ENCODE measurements at regions not wholly inside any gene's neighbourhood (a gene's known extent, or its start where the extent isn't known, plus 50 kb on each side); places are given as distances from the start of the nearest gene placed in this dataset.
A peak's percentile ranks its signal among the peaks of the same experiment; 100 is the strongest.

DNA sequence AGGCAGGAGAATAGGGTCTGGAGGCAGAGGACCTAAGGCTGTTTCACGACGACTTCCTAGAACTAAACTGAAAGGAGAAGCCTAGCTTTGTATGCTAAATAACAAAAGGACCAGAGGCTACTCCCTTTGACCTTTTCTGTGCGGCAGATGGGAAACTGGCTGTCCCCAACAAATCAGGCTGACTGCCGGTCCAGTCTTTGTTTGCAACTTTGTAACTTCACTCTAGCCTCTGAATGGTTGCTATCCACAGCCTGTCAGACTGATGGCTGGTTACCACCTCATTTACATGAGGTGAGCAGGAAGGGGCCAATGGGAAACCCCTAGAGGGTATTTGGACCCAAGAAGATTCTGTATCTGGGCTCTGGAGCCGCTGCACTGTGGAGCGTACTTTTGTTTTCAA lies 132.6 kb upstream of the SHH start:
- Mint-ChIP-seq H3K9me3 (peaks cover 17% of the 10 kb centered on the region), H3K36me3 (ENCODE audit: low read depth) (peaks cover 16% of the 10 kb centered on the region), H3K4me1 (peaks cover 22% of the 10 kb centered on the region), H3K27ac (ENCODE audit: unreplicated experiment) (peak overlapping the region; percentile 30), H3K4me3 (peak overlapping the region; percentile 23), H3K27me3 (ENCODE audit: low read depth) (peaks cover 11% of the 10 kb centered on the region)
- no peak for DNase-seq (ENCODE audit: low read depth, low spot score)
- TF ChIP-seq, protein P1, sequence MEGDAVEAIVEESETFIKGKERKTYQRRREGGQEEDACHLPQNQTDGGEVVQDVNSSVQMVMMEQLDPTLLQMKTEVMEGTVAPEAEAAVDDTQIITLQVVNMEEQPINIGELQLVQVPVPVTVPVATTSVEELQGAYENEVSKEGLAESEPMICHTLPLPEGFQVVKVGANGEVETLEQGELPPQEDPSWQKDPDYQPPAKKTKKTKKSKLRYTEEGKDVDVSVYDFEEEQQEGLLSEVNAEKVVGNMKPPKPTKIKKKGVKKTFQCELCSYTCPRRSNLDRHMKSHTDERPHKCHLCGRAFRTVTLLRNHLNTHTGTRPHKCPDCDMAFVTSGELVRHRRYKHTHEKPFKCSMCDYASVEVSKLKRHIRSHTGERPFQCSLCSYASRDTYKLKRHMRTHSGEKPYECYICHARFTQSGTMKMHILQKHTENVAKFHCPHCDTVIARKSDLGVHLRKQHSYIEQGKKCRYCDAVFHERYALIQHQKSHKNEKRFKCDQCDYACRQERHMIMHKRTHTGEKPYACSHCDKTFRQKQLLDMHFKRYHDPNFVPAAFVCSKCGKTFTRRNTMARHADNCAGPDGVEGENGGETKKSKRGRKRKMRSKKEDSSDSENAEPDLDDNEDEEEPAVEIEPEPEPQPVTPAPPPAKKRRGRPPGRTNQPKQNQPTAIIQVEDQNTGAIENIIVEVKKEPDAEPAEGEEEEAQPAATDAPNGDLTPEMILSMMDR (conservative IDR thresholded peaks at IDR 0.05), result no peak

DNA sequence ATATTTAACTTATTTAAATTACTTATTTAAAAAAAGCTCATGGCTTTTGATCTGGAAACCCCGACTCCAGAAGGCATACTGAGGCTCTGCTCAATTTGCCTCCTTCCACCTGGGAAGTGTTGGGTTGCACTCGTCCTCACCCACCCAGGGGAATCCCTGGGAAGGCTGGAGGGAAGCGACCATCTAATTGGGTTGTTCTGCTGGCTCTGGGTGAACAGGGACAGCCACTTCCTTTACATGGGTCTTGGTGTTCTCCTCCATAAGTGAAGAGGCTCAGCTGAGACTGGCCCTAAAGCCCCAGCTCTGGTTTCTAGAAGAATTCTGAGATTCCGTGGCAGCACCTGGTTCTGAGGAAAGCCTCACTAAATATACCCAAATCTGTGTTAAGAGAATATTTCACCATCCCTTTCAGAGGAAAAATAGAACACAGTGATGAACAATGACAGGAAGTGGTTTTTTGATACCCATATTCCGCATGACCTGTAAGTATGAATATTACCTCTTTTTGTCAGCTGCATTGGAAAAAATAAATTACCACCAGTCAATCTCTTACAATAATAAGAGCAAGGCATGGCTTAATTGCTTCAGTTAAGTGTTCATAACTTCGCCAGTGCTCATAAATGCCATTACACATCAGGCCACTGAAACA lies 131.1 kb upstream of the SHH start:
- H3K36me3 Mint-ChIP-seq (ENCODE audit: low read depth), result peaks cover 17% of the 10 kb centered on the region
- no peak overlapping the region for H3K27ac Mint-ChIP-seq (ENCODE audit: unreplicated experiment)
- H3K9me3 Mint-ChIP-seq, result peaks cover 21% of the 10 kb centered on the region
- peaks cover 15% of the 10 kb centered on the region for H3K27me3 Mint-ChIP-seq (ENCODE audit: low read depth)
- no peak overlapping the region for H3K4me3 Mint-ChIP-seq
- TF ChIP-seq, protein P1 (conservative IDR thresholded peaks at IDR 0.05), result no peak
- H3K4me1 Mint-ChIP-seq, result peaks cover 22% of the 10 kb centered on the region
- DNase-seq (ENCODE audit: low read depth, low spot score), result no peak

DNA sequence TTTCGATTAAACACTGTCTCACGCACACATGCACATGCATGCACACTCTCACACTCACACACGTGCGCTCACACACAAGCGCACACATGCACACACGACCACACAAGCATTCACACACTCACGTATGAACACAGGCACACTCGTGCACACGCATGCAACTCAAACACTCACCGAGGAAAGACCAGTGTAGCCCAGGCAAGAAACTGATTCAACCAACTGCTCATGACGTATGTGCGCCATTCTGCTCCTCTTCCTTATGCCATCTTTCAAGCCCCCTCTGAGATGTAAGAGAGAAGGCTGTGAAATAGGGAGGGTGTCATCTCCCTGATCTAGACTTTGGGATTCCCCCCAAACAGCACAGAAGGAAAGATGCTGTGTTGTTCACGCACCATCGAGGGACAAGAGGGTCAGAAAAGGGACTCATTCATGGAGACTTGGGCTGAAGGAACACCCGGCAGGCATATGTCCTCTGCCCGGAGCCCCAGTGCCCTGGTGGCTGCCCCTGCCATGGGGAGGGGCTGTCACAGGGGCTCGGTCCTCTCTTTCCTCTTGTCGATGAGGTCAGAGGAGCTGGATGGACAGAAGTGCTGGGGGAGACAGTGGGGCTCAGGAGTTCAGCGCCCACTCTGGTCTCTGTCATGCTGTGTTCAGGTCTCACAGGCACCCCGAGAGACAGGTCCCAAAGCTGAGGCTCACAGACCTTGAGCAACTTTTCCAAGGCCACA lies 130.1 kb upstream of the SHH start:
- Mint-ChIP-seq H3K27ac (ENCODE audit: unreplicated experiment) (no peak overlapping the region), H3K27me3 (ENCODE audit: low read depth) (peaks cover 18% of the 10 kb centered on the region), H3K4me3 (no peak overlapping the region), H3K9me3 (peaks cover 24% of the 10 kb centered on the region), H3K36me3 (ENCODE audit: low read depth) (peaks cover 20% of the 10 kb centered on the region), H3K4me1 (peaks cover 21% of the 10 kb centered on the region)
- DNase-seq (ENCODE audit: low read depth, low spot score), result no peak
- TF ChIP-seq, protein P1 (conservative IDR thresholded peaks at IDR 0.05), result no peak

- Mint-ChIP-seq H3K9me3 (peaks cover 26% of the 10 kb centered on the region), H3K27ac (ENCODE audit: unreplicated experiment) (no peak overlapping the region), H3K27me3 (ENCODE audit: low read depth) (peaks cover 21% of the 10 kb centered on the region), H3K4me3 (no peak overlapping the region), H3K4me1 (peaks cover 18% of the 10 kb centered on the region), H3K36me3 (ENCODE audit: low read depth) (peaks cover 20% of the 10 kb centered on the region)
- no peak for DNase-seq (ENCODE audit: low read depth, low spot score)
- TF ChIP-seq, protein P1 (conservative IDR thresholded peaks at IDR 0.05), result no peak
Observed at GRCh38 chr7:155941688-155942087, 129.4 kb upstream of the SHH start.

- peaks cover 9% of the 10 kb centered on the region for H3K4me1 Mint-ChIP-seq
- H3K27ac Mint-ChIP-seq (ENCODE audit: unreplicated experiment), result no peak overlapping the region
- no peak for DNase-seq (ENCODE audit: low read depth, low spot score)
Observed at GRCh38 chr7:155939350-155939749, 127.1 kb upstream of the SHH start.

More at GRCh38 chr7:155939350-155939749, 127.1 kb upstream of the SHH start:
- Mint-ChIP-seq H3K4me3 (no peak overlapping the region), H3K36me3 (ENCODE audit: low read depth) (peaks cover 9% of the 10 kb centered on the region), H3K27me3 (ENCODE audit: low read depth) (peaks cover 21% of the 10 kb centered on the region), H3K9me3 (peaks cover 19% of the 10 kb centered on the region)
- TF ChIP-seq, protein P1 (conservative IDR thresholded peaks at IDR 0.05), result no peak
